NB4 (cell line): ENCODE measurements at regions not wholly inside any gene's neighbourhood (a gene's known extent, or its start where the extent isn't known, plus 50 kb on each side); places are given as distances from the start of the nearest gene placed in this dataset.

Experiments
- POLR2A ChIP-seq: IDR thresholded peaks from 2 replicates; pipeline ENCODE4 v1.6.1; 2011; ENCODE audit warnings: mild to moderate bottlenecking; ENCODE audit not compliant: insufficient read length; ENCODE audit errors: extremely low read depth
- TF ChIP-seq, protein P1 (sequence below): IDR thresholded peaks from one replicate; pipeline ENCODE4 v1.5.1; 2012; ENCODE audit warnings: low read depth, low read length

DNA sequence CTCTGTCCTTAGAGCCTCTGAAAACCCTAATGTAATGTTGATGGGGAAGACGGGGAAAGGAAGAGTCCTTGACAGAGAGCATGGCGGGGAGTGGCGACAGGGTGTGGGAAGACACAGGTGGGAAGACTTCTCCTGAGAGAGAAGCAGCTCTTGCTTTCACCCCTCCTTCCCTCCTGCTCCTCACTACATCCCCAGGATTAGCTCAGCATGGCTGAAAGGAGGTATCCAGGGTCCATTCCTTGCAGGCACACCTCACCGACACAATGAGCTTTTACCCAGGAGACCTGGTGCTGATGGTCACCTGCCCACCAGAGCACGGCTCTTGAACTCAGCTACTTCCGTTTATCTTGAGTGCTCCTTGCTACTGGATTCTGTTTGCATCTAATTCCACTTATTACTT is 469.3 kb downstream of the CDH26 start:
- TF ChIP-seq POLR2A, result no peak
- TF ChIP-seq, protein P1, sequence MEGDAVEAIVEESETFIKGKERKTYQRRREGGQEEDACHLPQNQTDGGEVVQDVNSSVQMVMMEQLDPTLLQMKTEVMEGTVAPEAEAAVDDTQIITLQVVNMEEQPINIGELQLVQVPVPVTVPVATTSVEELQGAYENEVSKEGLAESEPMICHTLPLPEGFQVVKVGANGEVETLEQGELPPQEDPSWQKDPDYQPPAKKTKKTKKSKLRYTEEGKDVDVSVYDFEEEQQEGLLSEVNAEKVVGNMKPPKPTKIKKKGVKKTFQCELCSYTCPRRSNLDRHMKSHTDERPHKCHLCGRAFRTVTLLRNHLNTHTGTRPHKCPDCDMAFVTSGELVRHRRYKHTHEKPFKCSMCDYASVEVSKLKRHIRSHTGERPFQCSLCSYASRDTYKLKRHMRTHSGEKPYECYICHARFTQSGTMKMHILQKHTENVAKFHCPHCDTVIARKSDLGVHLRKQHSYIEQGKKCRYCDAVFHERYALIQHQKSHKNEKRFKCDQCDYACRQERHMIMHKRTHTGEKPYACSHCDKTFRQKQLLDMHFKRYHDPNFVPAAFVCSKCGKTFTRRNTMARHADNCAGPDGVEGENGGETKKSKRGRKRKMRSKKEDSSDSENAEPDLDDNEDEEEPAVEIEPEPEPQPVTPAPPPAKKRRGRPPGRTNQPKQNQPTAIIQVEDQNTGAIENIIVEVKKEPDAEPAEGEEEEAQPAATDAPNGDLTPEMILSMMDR, result no peak
